K562 (cell line): ENCODE measurements at regions not wholly inside any gene's neighbourhood (a gene's known extent, or its start where the extent isn't known, plus 50 kb on each side); places are given as distances from the start of the nearest gene placed in this dataset.

Source experiments
- ATAC-seq: fragments of 200-7000 bp; cut with Tn5 transposase; 3 replicates; pipeline ENCODE4 v1.9.1; 2020; ENCODE audit warnings: moderate library complexity
- BruUV-seq: library from RNA; stranded (reverse); fragments of 400-500 nt; replicated peaks from 2 replicates; lab custom pipeline; 2021; lab: Mats Ljungman, UMichigan
- CTCF ChIA-PET: fragments of 300-600 bp; formaldehyde crosslinking; extraction: SDS; loops from one replicate; lab custom pipeline; 2021; ENCODE audit warnings: low intra/inter-chr PET ratio; lab: Yijun Ruan, JAX
- POLR2A ChIA-PET: fragments of 300-600, 350-650 bp; sonication (Branson Sonifier 250); formaldehyde crosslinking; extraction: SDS; loops from one replicate; lab custom pipeline; 2021; ENCODE audit warnings: antibody characterized with exemption, inconsistent platforms; lab: Yijun Ruan, JAX
- DNase-seq, 4 experiments: peaks; one replicate each; pipeline versions ENCODE4 v3.0.0 to v3.0.0-alpha.2; 2011 to 2018; ENCODE audit warnings: low spot score in 3 of 4, mixed read lengths in 3 of 4; ENCODE audit errors: extremely low read depth in 1 of 4
- FAIRE-seq: peaks from 2 replicates; lab custom pipeline; 2011; peaks lifted over from hg19 to GRCh38; lab: Jason Lieb, UNC
- H2AFZ ChIP-seq: 2 replicates; pipeline ENCODE4 v1.6.0; 2011; ENCODE audit warnings: low read depth, low read length, control low read depth, inconsistent platforms
- H3K27ac ChIP-seq: fragments of 200-600 bp; 3 replicates; pipeline ENCODE4 v1.8.0; 2011; ENCODE audit warnings: low read depth, mild to moderate bottlenecking, control low read depth, inconsistent platforms, low read length, moderate library complexity, mixed read lengths; ENCODE audit errors: extremely low read depth
- H3K27me3 ChIP-seq, 2 experiments: fragments of 300-600 bp in 1 of 2; 2 replicates in 1 of 2; 3 replicates in 1 of 2; pipeline versions ENCODE4 v1.6.0 to v1.8.0; 2011; ENCODE audit warnings: inconsistent platforms in 2 of 2, low read length in 2 of 2, mild to moderate bottlenecking in 1 of 2, mixed read lengths in 1 of 2, moderate library complexity in 1 of 2; ENCODE audit not compliant: control insufficient read depth in 2 of 2, insufficient read depth in 2 of 2
- H3K36me3 ChIP-seq: fragments of 300-600 bp; 3 replicates; pipeline ENCODE4 v1.8.0; 2011; ENCODE audit warnings: mild to moderate bottlenecking, low read length, inconsistent platforms; ENCODE audit not compliant: control insufficient read depth, insufficient read depth
- H3K4me1 ChIP-seq, 2 experiments: fragments of 200-600 bp in 1 of 2; replicated peaks in 1 of 2; 2 replicates in 1 of 2; 3 replicates in 1 of 2; pipeline versions ENCODE4 v1.5.1 to v1.8.0; 2011; ENCODE audit warnings: inconsistent platforms in 2 of 2, low read length in 2 of 2, mild to moderate bottlenecking in 1 of 2, mixed read lengths in 1 of 2, moderate library complexity in 1 of 2; ENCODE audit not compliant: control insufficient read depth in 2 of 2, insufficient read depth in 2 of 2
- H3K4me2 ChIP-seq: 2 replicates; pipeline ENCODE4 v1.6.1; 2011; ENCODE audit warnings: low read length, control low read depth, inconsistent platforms, mixed read lengths; ENCODE audit not compliant: insufficient read depth
- H3K4me3 ChIP-seq: fragments of 200-600 bp; sonication (generic), shearing (Covaris generic); 2 replicates; pipeline ENCODE4 v1.5.1; 2016; ENCODE audit warnings: control low read depth, inconsistent platforms
- H3K79me2 ChIP-seq: fragments of 200-600 bp; 3 replicates; pipeline ENCODE4 v1.8.0; 2011; ENCODE audit warnings: low read length, inconsistent platforms; ENCODE audit not compliant: control insufficient read depth, insufficient read depth
- H3K9ac ChIP-seq, 2 experiments: 2 replicates each; pipeline versions ENCODE4 v1.6.0 to v1.6.1; 2011; ENCODE audit warnings: low read depth in 2 of 2, low read length in 2 of 2, control low read depth in 1 of 2, inconsistent platforms in 1 of 2, mild to moderate bottlenecking in 1 of 2, mixed read lengths in 1 of 2; ENCODE audit not compliant: insufficient read depth in 1 of 2
- H3K9me1 ChIP-seq: one replicate; pipeline ENCODE4 v1.6.0; 2011; ENCODE audit warnings: inconsistent platforms, mild to moderate bottlenecking, low read length, moderate library complexity; ENCODE audit not compliant: control insufficient read depth, insufficient read depth
- H3K9me3 ChIP-seq: replicated peaks from 2 replicates; pipeline ENCODE4 v1.5.1; 2011; ENCODE audit warnings: low read depth, low read length, inconsistent platforms; ENCODE audit not compliant: control insufficient read depth, insufficient read depth
- H4K20me1 ChIP-seq: replicated peaks from 2 replicates; pipeline ENCODE4 v1.6.1; 2011; ENCODE audit warnings: low read length, inconsistent platforms, mixed read lengths; ENCODE audit not compliant: control insufficient read depth, insufficient read depth
- CREBBP ChIP-seq: IDR thresholded peaks from one replicate; pipeline ENCODE4 v1.6.1; 2012; ENCODE audit warnings: low read depth, mild to moderate bottlenecking, control low read depth, inconsistent platforms, low read length
- ELF2 ChIP-seq: fragments of 250-450 bp; sonication (Bioruptor Pico); IDR thresholded peaks from 2 replicates; pipeline ENCODE4 v1.5.0; 2021; ENCODE audit warnings: mild to moderate bottlenecking
- IRF9 ChIP-seq: fragments of 450-650 bp; IDR thresholded peaks from 2 replicates; pipeline ENCODE4 v1.6.1; 2016; ENCODE audit warnings: missing biosample characterization, missing genetic modification characterization
- MAZ ChIP-seq, 2 experiments: fragments of 450-650 bp in 1 of 2; sonication (generic) in 1 of 2; formaldehyde crosslinking; IDR thresholded peaks in 1 of 2; conservative IDR thresholded peaks in 1 of 2; 2 replicates each; pipeline versions ENCODE4 v1.4.0 to v1.5.0; 2020; ENCODE audit warnings: mild to moderate bottlenecking in 1 of 2, missing genetic modification reagents in 1 of 2
- MIER1 ChIP-seq: fragments of 450-650 bp; IDR thresholded peaks from 2 replicates; pipeline ENCODE4 v1.6.1; 2016; ENCODE audit warnings: antibody characterized with exemption, mild to moderate bottlenecking, low read depth
- PHF20 ChIP-seq: fragments of 450-650 bp; IDR thresholded peaks from 2 replicates; pipeline ENCODE4 v1.6.1; 2018; ENCODE audit not compliant: partially characterized antibody
- POLR2AphosphoS5 ChIP-seq: IDR thresholded peaks from 2 replicates; pipeline ENCODE4 v1.6.1; 2011; ENCODE audit warnings: mild to moderate bottlenecking, low read depth, low read length, moderate library complexity; ENCODE audit not compliant: control insufficient read depth, insufficient read depth
- RUNX1 ChIP-seq: sonication (generic); IDR thresholded peaks from 2 replicates; pipeline ENCODE4 v1.6.1; 2016; ENCODE audit warnings: antibody characterized with exemption, low read depth
- ZNF408 ChIP-seq: fragments of 250-450 bp; sonication (Bioruptor Pico); IDR thresholded peaks from 2 replicates; pipeline ENCODE4 v1.4.0; 2020; ENCODE audit warnings: low read depth, mild to moderate bottlenecking, moderate library complexity
- ZNF583 ChIP-seq: fragments of 250-450 bp; sonication (Bioruptor Pico); IDR thresholded peaks from 2 replicates; pipeline ENCODE4 v1.4.0; 2020
- WGBS: fragments of 100-300 bp; shearing (Covaris generic); methylation state at CpG from one replicate; pipeline ENCODE4 v1.1.6; 2016; ENCODE audit warnings: low coverage, mixed read lengths; ENCODE audit not compliant: insufficient coverage; ENCODE audit errors: missing lambda C conversion rate; 5-methylcytosine and 5-hydroxymethylcytosine counted together
- in situ Hi-C: fragments of 300-500 bp; cut with MboI; formaldehyde crosslinking; loops from 4 replicates; pipeline ENCODE4 v1.15.0; 2018; ENCODE audit warnings: inconsistent platforms, mixed read lengths
- intact Hi-C: fragments of 100-400 bp; cut with micrococcal nuclease; formaldehyde crosslinking; loops from 2 replicates; pipeline ENCODE4 v1.14.2; 2022
- TF ChIP-seq, protein P1 (sequence below), 2 experiments: fragments of 200-800 bp in 1 of 2; sonication (Bioruptor generic) in 1 of 2; sonication (generic) in 1 of 2; formaldehyde crosslinking in 1 of 2; IDR thresholded peaks in 1 of 2; conservative IDR thresholded peaks in 1 of 2; 2 replicates each; pipeline versions ENCODE4 v1.5.0 to v1.6.1; 2016 to 2020; ENCODE audit warnings: missing compliant biosample characterization in 1 of 2, missing genetic modification characterization in 1 of 2, missing genetic modification reagents in 1 of 2

DNA sequence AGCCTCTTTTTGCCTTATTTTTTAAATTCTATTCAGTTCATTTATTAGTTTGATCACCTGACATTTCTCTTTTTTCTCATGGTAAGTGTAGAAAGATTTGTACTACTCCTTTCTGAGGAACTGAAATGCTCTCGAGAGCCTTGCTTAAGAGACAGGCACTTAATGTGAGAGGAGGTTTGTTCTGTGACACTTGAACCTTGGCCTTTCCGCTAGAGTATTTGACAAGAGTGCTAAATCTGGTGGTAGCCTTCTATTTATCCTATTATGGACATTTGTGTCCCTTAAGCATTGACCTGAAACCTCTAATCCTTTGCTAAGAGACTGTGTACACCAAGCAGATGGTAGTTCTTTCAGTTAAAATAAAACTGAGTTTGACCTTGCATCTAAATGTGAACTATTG lies 805.0 kb upstream of the PTPRD start:
- Histone ChIP-seq H3K36me3 (no peaks in the 10 kb centered on the region), H3K79me2 (no peaks in the 10 kb centered on the region), H3K4me1 (no peaks in the 10 kb centered on the region), H3K9me3 (no peaks in the 10 kb centered on the region), H3K27ac (no peak overlapping the region), H3K9me1 (no peaks in the 10 kb centered on the region), H3K4me2 (no peak overlapping the region), H4K20me1 (no peaks in the 10 kb centered on the region), H2AFZ (no peak overlapping the region), H3K9ac (no peak overlapping the region), H3K27me3 (no peaks in the 10 kb centered on the region), H3K4me3 (no peak overlapping the region)
- no peak for DNase-seq
- TF ChIP-seq MIER1 (no peak), MAZ (CRISPR knock-in tag; conservative IDR thresholded peaks at IDR 0.05 in 1 of 2, IDR thresholded peaks at IDR 0.05 in 1 of 2) (no peak), RUNX1 (no peak), POLR2AphosphoS5 (no peak), IRF9 (tag) (no peak), PHF20 (no peak), CREBBP (no peak), ZNF583 (CRISPR knock-in tag) (no peak), ZNF408 (CRISPR knock-in tag) (no peak), ELF2 (CRISPR knock-in tag) (no peak)
- TF ChIP-seq, protein P1, sequence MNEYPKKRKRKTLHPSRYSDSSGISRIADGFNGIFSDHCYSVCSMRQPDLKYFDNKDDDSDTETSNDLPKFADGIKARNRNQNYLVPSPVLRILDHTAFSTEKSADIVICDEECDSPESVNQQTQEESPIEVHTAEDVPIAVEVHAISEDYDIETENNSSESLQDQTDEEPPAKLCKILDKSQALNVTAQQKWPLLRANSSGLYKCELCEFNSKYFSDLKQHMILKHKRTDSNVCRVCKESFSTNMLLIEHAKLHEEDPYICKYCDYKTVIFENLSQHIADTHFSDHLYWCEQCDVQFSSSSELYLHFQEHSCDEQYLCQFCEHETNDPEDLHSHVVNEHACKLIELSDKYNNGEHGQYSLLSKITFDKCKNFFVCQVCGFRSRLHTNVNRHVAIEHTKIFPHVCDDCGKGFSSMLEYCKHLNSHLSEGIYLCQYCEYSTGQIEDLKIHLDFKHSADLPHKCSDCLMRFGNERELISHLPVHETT (CRISPR knock-in tag; conservative IDR thresholded peaks at IDR 0.05 in 1 of 2, IDR thresholded peaks at IDR 0.05 in 1 of 2): no peak
- ChIA-PET CTCF (no interaction called here), POLR2A (no interaction called here)
- in situ Hi-C loops: no loop called here
- BruUV-seq: no TSS peak
- intact Hi-C loops: no loop called here
- 0% methylated on average over 2 of the region's 2 CpGs for WGBS
- no peak for ATAC-seq
- FAIRE-seq: no peak
